ENCODE measurements at regions not wholly inside any gene's neighbourhood (a gene's known extent, or its start where the extent isn't known, plus 50 kb on each side); places are given as distances from the start of the nearest gene placed in this dataset.

GRCh38 chr16:82287937-82288336 is 117.9 kb upstream of the MPHOSPH6 start:
- TF ChIP-seq RFX5 (IDR thresholded peaks at IDR 0.05; ENCODE audit: borderline replicate concordance, low read depth, low read length) (no peak), CREB1 (IDR thresholded peaks at IDR 0.05) (no peak), EZH2 (IDR thresholded peaks at IDR 0.05; ENCODE audit: low read depth, low read length, severe bottlenecking) (no peak), YY1 (IDR thresholded peaks at IDR 0.05; ENCODE audit: low read depth, low read length) (no peak)
- TF ChIP-seq, protein P1, sequence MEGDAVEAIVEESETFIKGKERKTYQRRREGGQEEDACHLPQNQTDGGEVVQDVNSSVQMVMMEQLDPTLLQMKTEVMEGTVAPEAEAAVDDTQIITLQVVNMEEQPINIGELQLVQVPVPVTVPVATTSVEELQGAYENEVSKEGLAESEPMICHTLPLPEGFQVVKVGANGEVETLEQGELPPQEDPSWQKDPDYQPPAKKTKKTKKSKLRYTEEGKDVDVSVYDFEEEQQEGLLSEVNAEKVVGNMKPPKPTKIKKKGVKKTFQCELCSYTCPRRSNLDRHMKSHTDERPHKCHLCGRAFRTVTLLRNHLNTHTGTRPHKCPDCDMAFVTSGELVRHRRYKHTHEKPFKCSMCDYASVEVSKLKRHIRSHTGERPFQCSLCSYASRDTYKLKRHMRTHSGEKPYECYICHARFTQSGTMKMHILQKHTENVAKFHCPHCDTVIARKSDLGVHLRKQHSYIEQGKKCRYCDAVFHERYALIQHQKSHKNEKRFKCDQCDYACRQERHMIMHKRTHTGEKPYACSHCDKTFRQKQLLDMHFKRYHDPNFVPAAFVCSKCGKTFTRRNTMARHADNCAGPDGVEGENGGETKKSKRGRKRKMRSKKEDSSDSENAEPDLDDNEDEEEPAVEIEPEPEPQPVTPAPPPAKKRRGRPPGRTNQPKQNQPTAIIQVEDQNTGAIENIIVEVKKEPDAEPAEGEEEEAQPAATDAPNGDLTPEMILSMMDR (IDR thresholded peaks at IDR 0.05; ENCODE audit: control extremely low read depth in 1 of 3, insufficient read depth in 1 of 3, low read depth in 1 of 3, low read length in 3 of 3) = no peak

Measured in H1 (cell line).